Right lobe of liver (tissue), 6 donors: ENCODE measurements at regions not wholly inside any gene's neighbourhood (a gene's known extent, or its start where the extent isn't known, plus 50 kb on each side); places are given as distances from the start of the nearest gene placed in this dataset.

Experiments
- ATAC-seq, 4 donors: fragments of 200-7000 bp; cut with Tn5 transposase; one replicate each; pipeline ENCODE4 v1.9.1; 2020; ENCODE audit warnings: mild to moderate bottlenecking in 4 of 4, moderate library complexity in 4 of 4
- DNase-seq, 3 donors: peaks; one replicate each; pipeline ENCODE4 v3.0.0-alpha.2; 2020
- H3K27ac ChIP-seq, 3 donors: fragments of 200-600 bp; one replicate each; pipeline ENCODE4 v1.8.0; 2022
- H3K27me3 ChIP-seq, 2 donors: fragments of 200-600 bp; one replicate each; pipeline ENCODE4 v1.8.0; 2022
- H3K36me3 ChIP-seq, 4 donors: fragments of 200-600 bp; sonication (generic) in 1 of 4; one replicate each; pipeline versions ENCODE4 v1.5.1 to v1.8.0; 2017 to 2022; ENCODE audit warnings: control low read depth in 1 of 4
- H3K4me1 ChIP-seq, 4 donors: fragments of 200-600 bp; sonication (generic) in 1 of 4; one replicate each; pipeline versions ENCODE4 v1.5.1 to v1.8.0; 2017 to 2022; ENCODE audit warnings: control low read depth in 1 of 4
- H3K4me3 ChIP-seq, 3 donors: fragments of 200-600 bp; one replicate each; pipeline ENCODE4 v1.8.0; 2022
- H3K9me3 ChIP-seq, 4 donors: fragments of 200-600 bp; sonication (generic) in 1 of 4; one replicate each; pipeline versions ENCODE4 v1.5.1 to v1.8.0; 2017 to 2022; ENCODE audit warnings: control low read depth in 1 of 4
- CTCF ChIP-seq, 4 donors: fragments of 200-600 bp in 3 of 4; fragments of 450-650 bp in 1 of 4; IDR thresholded peaks; one replicate each; pipeline versions ENCODE4 v1.5.1 to v1.8.0; 2016 to 2022; ENCODE audit warnings: antibody characterized with exemption in 4 of 4, mild to moderate bottlenecking in 2 of 4
- POLR2A ChIP-seq: fragments of 450-650 bp; IDR thresholded peaks from one replicate; pipeline ENCODE4 v1.6.1; 2017; ENCODE audit warnings: antibody characterized with exemption, mild to moderate bottlenecking
- WGBS: methylation state at CpG from one replicate; pipeline ENCODE4 v1.1.6; 2018; ENCODE audit warnings: low coverage, low lambda C conversion rate; ENCODE audit not compliant: insufficient coverage; ENCODE audit errors: missing lambda C conversion rate; 5-methylcytosine and 5-hydroxymethylcytosine counted together
- intact Hi-C, 2 donors: fragments of 100-400 bp; cut with DNase I; formaldehyde crosslinking; loops; one replicate each; pipeline versions ENCODE4 v1.11.2 to v1.14.1; 2022
- donor health status: DM: no; HTN: yes; CAD: no.
- donor health status: DM: no; HTN: no; CAD: no.
- donor health status: DM: no; HTN: no; CAD: no.
- donor health status: DM: no; HTN: yes; CAD: no.
- donor health status: DM: no; HTN: yes; CAD: no.

GRCh38 chr12:113735131-113735530, 231.0 kb downstream of the RBM19 start:
- DNase-seq (no peak), ATAC-seq (no peak)
- WGBS: 29% methylated on average over 12 of the region's 17 CpGs
- intact Hi-C loops: no loop called here
- Histone ChIP-seq H3K4me3 (no peak overlapping the region), H3K4me1 (no peaks in the 10 kb centered on the region), H3K27me3 (no peaks in the 10 kb centered on the region), H3K36me3 (no peaks in the 10 kb centered on the region), H3K27ac (no peak overlapping the region), H3K9me3 (no peaks in the 10 kb centered on the region)
- no peak for TF ChIP-seq CTCF (IDR thresholded peaks at IDR 0.05)
- TF ChIP-seq POLR2A: no peak

DNA sequence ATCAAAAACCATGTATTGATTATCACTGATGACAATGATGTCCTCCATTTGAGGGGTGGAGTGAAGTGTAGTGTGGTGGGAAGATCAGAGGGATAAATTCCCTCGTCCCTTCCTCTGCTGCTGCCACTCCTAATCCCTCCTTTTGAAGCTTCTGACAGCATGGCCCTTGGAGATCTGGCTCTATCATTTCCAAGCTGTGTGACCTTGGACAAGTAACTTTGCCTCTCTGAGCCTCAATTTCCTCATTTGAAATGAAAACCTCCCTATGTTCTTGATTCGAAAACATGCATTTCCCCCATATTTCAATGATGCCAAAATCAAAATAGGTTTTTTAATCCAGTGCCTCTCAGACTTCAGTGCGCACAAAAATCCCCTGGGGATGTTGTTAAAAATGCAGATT, 231.6 kb downstream of the RBM19 start:
- no peaks in the 10 kb centered on the region for H3K9me3 ChIP-seq
- TF ChIP-seq CTCF (IDR thresholded peaks at IDR 0.05) (no peak), POLR2A (no peak)
- no peaks in the 10 kb centered on the region for H3K27me3 ChIP-seq
- no peaks in the 10 kb centered on the region for H3K36me3 ChIP-seq
- H3K4me3 ChIP-seq: no peak overlapping the region
- WGBS: 73% methylated on average over 3 of the region's 3 CpGs
- intact Hi-C loops: no loop called here
- no peaks in the 10 kb centered on the region for H3K4me1 ChIP-seq
- ATAC-seq: no peak
- H3K27ac ChIP-seq: no peak overlapping the region
- DNase-seq: no peak

- 58% methylated on average over 2 of the region's 4 CpGs for WGBS
- DNase-seq: no peak
- TF ChIP-seq POLR2A (no peak), CTCF (IDR thresholded peaks at IDR 0.05) (no peak)
- ATAC-seq: no peak
- intact Hi-C loops: no loop called here
- H3K36me3 ChIP-seq: no peaks in the 10 kb centered on the region
- no peaks in the 10 kb centered on the region for H3K9me3 ChIP-seq
- no peaks in the 10 kb centered on the region for H3K27me3 ChIP-seq
- H3K27ac ChIP-seq: no peak overlapping the region
- H3K4me3 ChIP-seq: no peak overlapping the region
- no peaks in the 10 kb centered on the region for H3K4me1 ChIP-seq
These were observed 233.2 kb downstream of the RBM19 start for GRCh38 chr12:113732916-113733315.

- H3K27ac ChIP-seq: no peak overlapping the region
- H3K36me3 ChIP-seq: no peaks in the 10 kb centered on the region
- intact Hi-C loops: no loop called here
- H3K4me3 ChIP-seq: no peak overlapping the region
- TF ChIP-seq CTCF (IDR thresholded peaks at IDR 0.05): no peak
- no peak for TF ChIP-seq POLR2A
- H3K9me3 ChIP-seq: no peaks in the 10 kb centered on the region
- H3K27me3 ChIP-seq: no peaks in the 10 kb centered on the region
- ATAC-seq (no peak), DNase-seq (no peak)
- no peaks in the 10 kb centered on the region for H3K4me1 ChIP-seq
- no CpG with 5 or more reads among the region's 1 CpG for WGBS
These were observed 238.5 kb downstream of the RBM19 start for GRCh38 chr12:113727651-113728061.

GRCh38 chr12:113726254-113726819, 239.8 kb downstream of the RBM19 start:
- no peak for ATAC-seq
- H3K27ac ChIP-seq: no peak overlapping the region
- H3K4me3 ChIP-seq: no peak overlapping the region
- H3K27me3 ChIP-seq: no peaks in the 10 kb centered on the region
- WGBS: 72% methylated on average over 6 of the region's 6 CpGs
- no peaks in the 10 kb centered on the region for H3K4me1 ChIP-seq
- TF ChIP-seq POLR2A (no peak), CTCF (IDR thresholded peaks at IDR 0.05) (no peak)
- H3K9me3 ChIP-seq: no peaks in the 10 kb centered on the region
- H3K36me3 ChIP-seq: no peaks in the 10 kb centered on the region
- DNase-seq: no peak
- intact Hi-C loops: no loop called here
